ENCODE measurements at regions not wholly inside any gene's neighbourhood (a gene's known extent, or its start where the extent isn't known, plus 50 kb on each side); places are given as distances from the start of the nearest gene placed in this dataset.

- TF ChIP-seq YY1 (IDR thresholded peaks at IDR 0.05; ENCODE audit: low read depth), result no peak
- no peak for TF ChIP-seq TCF12 (IDR thresholded peaks at IDR 0.05)
- no peak for TF ChIP-seq USF2 (IDR thresholded peaks at IDR 0.05; ENCODE audit: borderline replicate concordance, low read depth, low read length)
- no peak for TF ChIP-seq POLR2AphosphoS5 (IDR thresholded peaks at IDR 0.05; ENCODE audit: low read depth, low read length)
Observed at GRCh38 chr5:52707616-52708015, 80.1 kb upstream of the ITGA1 start.
